ENCODE measurements at regions not wholly inside any gene's neighbourhood (a gene's known extent, or its start where the extent isn't known, plus 50 kb on each side); places are given as distances from the start of the nearest gene placed in this dataset.

GRCh38 chr11:92284558-92284957 is 59.9 kb downstream of the FAT3 start:
- TF ChIP-seq CTCF (IDR thresholded peaks at IDR 0.05) (no peak), POLR2A (IDR thresholded peaks at IDR 0.05) (no peak)
